ENCODE measurements at regions not wholly inside any gene's neighbourhood (a gene's known extent, or its start where the extent isn't known, plus 50 kb on each side); places are given as distances from the start of the nearest gene placed in this dataset.

GRCh38 chr6:23262864-23263263 is 693.5 kb downstream of the HDGFL1 start:
- H3K4me1 ChIP-seq, result no peaks in the 10 kb centered on the region
- H3K4me3 ChIP-seq (ENCODE audit: low read depth, low read length), result no peak overlapping the region
- no peaks in the 10 kb centered on the region for H3K27me3 ChIP-seq
- no peaks in the 10 kb centered on the region for H3K36me3 ChIP-seq
- peaks cover 4% of the 10 kb centered on the region for H3K9me3 ChIP-seq
- no peak for DNase-seq
- TF ChIP-seq, protein P1, sequence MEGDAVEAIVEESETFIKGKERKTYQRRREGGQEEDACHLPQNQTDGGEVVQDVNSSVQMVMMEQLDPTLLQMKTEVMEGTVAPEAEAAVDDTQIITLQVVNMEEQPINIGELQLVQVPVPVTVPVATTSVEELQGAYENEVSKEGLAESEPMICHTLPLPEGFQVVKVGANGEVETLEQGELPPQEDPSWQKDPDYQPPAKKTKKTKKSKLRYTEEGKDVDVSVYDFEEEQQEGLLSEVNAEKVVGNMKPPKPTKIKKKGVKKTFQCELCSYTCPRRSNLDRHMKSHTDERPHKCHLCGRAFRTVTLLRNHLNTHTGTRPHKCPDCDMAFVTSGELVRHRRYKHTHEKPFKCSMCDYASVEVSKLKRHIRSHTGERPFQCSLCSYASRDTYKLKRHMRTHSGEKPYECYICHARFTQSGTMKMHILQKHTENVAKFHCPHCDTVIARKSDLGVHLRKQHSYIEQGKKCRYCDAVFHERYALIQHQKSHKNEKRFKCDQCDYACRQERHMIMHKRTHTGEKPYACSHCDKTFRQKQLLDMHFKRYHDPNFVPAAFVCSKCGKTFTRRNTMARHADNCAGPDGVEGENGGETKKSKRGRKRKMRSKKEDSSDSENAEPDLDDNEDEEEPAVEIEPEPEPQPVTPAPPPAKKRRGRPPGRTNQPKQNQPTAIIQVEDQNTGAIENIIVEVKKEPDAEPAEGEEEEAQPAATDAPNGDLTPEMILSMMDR (IDR thresholded peaks at IDR 0.05; ENCODE audit: low read depth, low read length), result no peak

DNA sequence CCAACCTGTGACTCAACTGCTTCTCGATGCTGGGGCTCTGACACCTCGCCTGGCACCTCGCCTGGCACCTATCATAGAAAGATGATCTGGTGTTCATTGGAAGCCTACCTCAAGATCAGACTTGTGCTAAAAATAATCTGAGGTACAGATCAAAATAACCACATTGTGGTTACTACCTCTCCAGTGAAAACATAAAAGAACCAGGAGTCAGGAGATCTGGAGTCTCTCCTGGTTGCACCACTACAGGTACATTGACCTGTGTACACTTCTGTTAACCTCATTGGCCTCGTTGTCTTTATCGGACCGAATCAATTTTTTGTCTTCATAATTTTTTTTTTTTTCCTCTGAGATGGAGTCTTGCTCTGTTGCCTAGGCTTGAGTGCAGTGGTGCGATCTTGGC is 695.9 kb downstream of the HDGFL1 start:
- DNase-seq, result no peak
- no peak overlapping the region for H3K4me3 ChIP-seq (ENCODE audit: low read depth, low read length)
- H3K9me3 ChIP-seq, result no peaks in the 10 kb centered on the region; the same call in 1 of the 2 replicates
- no peaks in the 10 kb centered on the region for H3K4me1 ChIP-seq
- TF ChIP-seq, protein P1 (IDR thresholded peaks at IDR 0.05; ENCODE audit: low read depth, low read length), result no peak
- no peaks in the 10 kb centered on the region for H3K27me3 ChIP-seq
- H3K36me3 ChIP-seq, result no peaks in the 10 kb centered on the region

DNA sequence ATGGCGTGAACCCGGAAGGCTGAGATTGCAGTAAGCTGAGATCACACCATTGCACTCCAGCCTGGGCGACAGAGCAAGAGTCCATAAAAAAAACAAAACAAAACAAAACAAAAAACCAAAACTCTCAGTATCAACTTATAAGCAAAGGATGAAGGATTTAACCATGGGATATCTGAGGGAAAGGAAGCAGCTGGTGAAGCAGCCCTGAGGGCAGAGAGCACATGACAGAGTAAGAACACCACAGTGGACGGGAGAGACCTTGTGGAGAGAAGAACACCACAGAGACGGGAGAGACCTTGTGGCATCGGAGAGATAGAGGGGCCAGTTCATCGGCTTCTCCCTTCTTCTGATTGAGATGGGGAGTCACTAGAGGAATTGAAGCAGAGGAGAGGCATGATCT is 697.2 kb downstream of the HDGFL1 start:
- H3K4me3 ChIP-seq (ENCODE audit: low read depth, low read length), result no peak overlapping the region
- H3K4me1 ChIP-seq, result no peaks in the 10 kb centered on the region
- DNase-seq, result no peak
- no peaks in the 10 kb centered on the region for H3K36me3 ChIP-seq
- H3K27me3 ChIP-seq, result no peaks in the 10 kb centered on the region
- no peaks in the 10 kb centered on the region for H3K9me3 ChIP-seq
- TF ChIP-seq, protein P1 (IDR thresholded peaks at IDR 0.05; ENCODE audit: low read depth, low read length), result no peak

DNA sequence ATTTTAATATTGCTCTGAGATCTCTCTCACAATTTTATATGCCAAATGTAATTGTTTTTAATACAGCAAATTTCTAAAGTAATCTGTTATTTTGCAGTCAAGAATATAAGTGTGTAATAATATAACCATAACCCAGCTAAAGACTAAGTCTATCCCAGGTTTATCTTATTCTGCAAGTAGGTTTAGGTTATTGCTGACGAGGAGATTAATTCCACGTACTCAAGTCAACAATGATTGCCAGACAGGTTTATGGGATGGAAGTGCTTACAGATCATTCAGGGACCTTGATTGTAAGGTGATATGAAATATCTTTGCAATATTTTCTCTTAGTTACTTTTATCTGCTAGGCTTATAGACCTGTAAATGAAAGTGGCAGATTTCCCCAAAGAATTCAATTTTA is 698.3 kb downstream of the HDGFL1 start:
- Histone ChIP-seq H3K4me1 (peaks cover 6% of the 10 kb centered on the region; the same call in 1 of the 2 replicates), H3K36me3 (no peaks in the 10 kb centered on the region), H3K9me3 (no peaks in the 10 kb centered on the region), H3K4me3 (ENCODE audit: low read depth, low read length) (no peak overlapping the region), H3K27me3 (no peaks in the 10 kb centered on the region)
- DNase-seq, result no peak
- TF ChIP-seq, protein P1 (IDR thresholded peaks at IDR 0.05; ENCODE audit: low read depth, low read length), result no peak

DNA sequence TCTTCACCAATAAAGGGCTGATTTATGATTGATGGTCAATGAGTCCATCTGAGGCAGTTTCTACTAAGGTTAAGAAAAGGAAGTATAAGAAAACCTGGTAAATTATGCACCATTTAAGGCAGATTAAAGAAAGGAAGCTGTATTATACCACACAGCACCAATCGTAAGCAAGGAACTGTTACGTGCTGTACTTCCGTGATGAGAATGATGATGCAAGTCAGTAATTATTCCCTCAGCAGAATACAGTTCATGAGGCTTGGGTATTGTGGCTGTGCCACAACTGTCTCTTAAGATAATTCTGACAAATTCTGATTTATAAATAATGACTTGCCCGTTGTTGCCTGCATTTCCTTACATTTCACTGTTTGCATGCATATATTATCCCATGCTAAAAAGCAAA is 699.0 kb downstream of the HDGFL1 start:
- H3K4me3 ChIP-seq (ENCODE audit: low read depth, low read length), result no peak overlapping the region

GRCh38 chr6:23269436-23269835 is 700.1 kb downstream of the HDGFL1 start:
- H3K27me3 ChIP-seq, result no peaks in the 10 kb centered on the region
- DNase-seq, result no peak
- TF ChIP-seq, protein P1 (IDR thresholded peaks at IDR 0.05; ENCODE audit: low read depth, low read length), result no peak
- H3K9me3 ChIP-seq, result no peaks in the 10 kb centered on the region
- H3K36me3 ChIP-seq, result no peaks in the 10 kb centered on the region
- H3K4me3 ChIP-seq (ENCODE audit: low read depth, low read length), result no peak overlapping the region
- H3K4me1 ChIP-seq, result peaks cover 9% of the 10 kb centered on the region; the same call in 1 of the 2 replicates

More for the DNA sequence above, 699.0 kb downstream of the HDGFL1 start:
- H3K27me3 ChIP-seq, result no peaks in the 10 kb centered on the region
- no peak for DNase-seq
- H3K4me1 ChIP-seq, result peaks cover 9% of the 10 kb centered on the region; the same call in 1 of the 2 replicates
- no peaks in the 10 kb centered on the region for H3K9me3 ChIP-seq
- TF ChIP-seq, protein P1 (IDR thresholded peaks at IDR 0.05; ENCODE audit: low read depth, low read length), result no peak
- no peaks in the 10 kb centered on the region for H3K36me3 ChIP-seq
